Stimulated activated CD4-positive, alpha-beta T cell treated with anti-CD3 and anti-CD28 coated beads, Interleukin-1b, Interleukin-23, amount 100 ng/mL, for 24 hours (primary cell): ENCODE measurements at regions not wholly inside any gene's neighbourhood (a gene's known extent, or its start where the extent isn't known, plus 50 kb on each side); places are given as distances from the start of the nearest gene placed in this dataset.
A peak's percentile ranks its signal among the peaks of the same experiment; 100 is the strongest.

Experiments used
- DNase-seq, 4 experiments: peaks; one replicate each; pipeline ENCODE4 v3.0.0-alpha.2; 2020; ENCODE audit warnings: low read depth in 4 of 4, low spot score in 1 of 4

GRCh38 chr12:126726481-126727217, 1540.3 kb upstream of the TMEM132C start:
- DNase-seq, result no peak

- DNase-seq, result no peak
Observed at GRCh38 chr12:126727218-126728075, 1539.5 kb upstream of the TMEM132C start.

- no peak for DNase-seq
Observed at GRCh38 chr12:126734296-126734695, 1532.7 kb upstream of the TMEM132C start.

GRCh38 chr12:126734710-126735109, 1532.3 kb upstream of the TMEM132C start:
- DNase-seq, result no peak

- no peak for DNase-seq
Observed at GRCh38 chr12:126741536-126742240, 1525.3 kb upstream of the TMEM132C start.

- DNase-seq, result no peak
Observed at GRCh38 chr12:126742241-126742641, 1524.7 kb upstream of the TMEM132C start.

GRCh38 chr12:126747530-126748149, 1519.3 kb upstream of the TMEM132C start:
- peak; percentile 10 to 42 (median 31) for DNase-seq

GRCh38 chr12:126752021-126752420, 1514.9 kb upstream of the TMEM132C start:
- DNase-seq, result no peak

GRCh38 chr12:126757326-126757725, 1509.6 kb upstream of the TMEM132C start:
- no peak for DNase-seq

GRCh38 chr12:126760092-126760491, 1506.9 kb upstream of the TMEM132C start:
- DNase-seq, result no peak

GRCh38 chr12:126761420-126761819, 1505.5 kb upstream of the TMEM132C start:
- DNase-seq, result no peak

GRCh38 chr12:126762150-126762549, 1504.8 kb upstream of the TMEM132C start:
- DNase-seq, result no peak

- DNase-seq, result no peak
Observed at GRCh38 chr12:126763359-126763758, 1503.6 kb upstream of the TMEM132C start.

- no peak for DNase-seq
Observed at GRCh38 chr12:126767334-126767733, 1499.6 kb upstream of the TMEM132C start.

- no peak for DNase-seq
Observed at GRCh38 chr12:126768517-126768916, 1498.5 kb upstream of the TMEM132C start.

- DNase-seq, result no peak
Observed at GRCh38 chr12:126770188-126770587, 1496.8 kb upstream of the TMEM132C start.

- DNase-seq, result peak in 2 of 4 experiments; percentile 7 to 22
Observed at GRCh38 chr12:126772171-126772864, 1494.7 kb upstream of the TMEM132C start.

- no peak for DNase-seq
Observed at GRCh38 chr12:126773012-126773411, 1494.0 kb upstream of the TMEM132C start.

- no peak for DNase-seq
Observed at GRCh38 chr12:126773491-126773890, 1493.5 kb upstream of the TMEM132C start.

GRCh38 chr12:126776026-126776655, 1490.8 kb upstream of the TMEM132C start:
- DNase-seq, result no peak
